Stimulated activated memory B cell treated with anti-CD40 and anti-IgM and Interleukin-4, amounts not matched to agents 10 μg/mL and 1 μg/mL and 100 μg/mL, for 72 hours (primary cell): ENCODE measurements at regions not wholly inside any gene's neighbourhood (a gene's known extent, or its start where the extent isn't known, plus 50 kb on each side); places are given as distances from the start of the nearest gene placed in this dataset.

Experiments used
- ATAC-seq: fragments of 150-1000 bp; cut with Tn5 transposase; 2 replicates; pipeline ENCODE4 v1.10.0; 2021
- H3K27ac Mint-ChIP-seq: one replicate; pipeline ENCODE4 v1.8.0; 2022; ENCODE audit warnings: mild to moderate bottlenecking, mixed read lengths
- H3K27me3 Mint-ChIP-seq: one replicate; pipeline ENCODE4 v1.8.0; 2022; ENCODE audit warnings: mixed read lengths
- H3K36me3 Mint-ChIP-seq: one replicate; pipeline ENCODE4 v1.8.0; 2022; ENCODE audit warnings: mixed read lengths
- H3K4me1 Mint-ChIP-seq: one replicate; pipeline ENCODE4 v1.8.0; 2022; ENCODE audit warnings: mixed read lengths
- H3K4me3 Mint-ChIP-seq: one replicate; pipeline ENCODE4 v1.8.0; 2022; ENCODE audit warnings: mild to moderate bottlenecking, moderate library complexity, mixed read lengths
- H3K9me3 Mint-ChIP-seq: one replicate; pipeline ENCODE4 v1.8.0; 2022; ENCODE audit warnings: mixed read lengths

DNA sequence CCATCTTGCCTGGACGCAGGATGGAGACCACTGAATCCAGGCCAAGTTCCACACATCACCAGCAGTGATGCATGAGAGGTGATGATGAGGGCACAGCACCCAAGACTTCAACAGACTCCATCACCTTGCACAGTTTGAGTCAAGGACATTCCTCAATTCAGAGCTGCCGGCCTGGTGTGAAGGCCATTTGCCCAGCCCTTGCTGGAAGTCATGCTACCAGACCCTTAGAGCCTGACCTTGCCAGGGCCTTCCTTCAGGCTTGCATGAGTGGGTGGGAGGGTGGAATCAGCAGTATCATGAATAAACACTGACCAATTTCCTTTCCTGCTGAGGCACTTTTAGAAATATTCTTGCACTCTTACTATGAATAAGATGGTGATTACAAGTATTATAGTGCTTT lies 130.2 kb upstream of the SSTR4 start:
- Mint-ChIP-seq H3K9me3 (peaks cover 9% of the 10 kb centered on the region), H3K27me3 (no peaks in the 10 kb centered on the region), H3K27ac (no peak overlapping the region), H3K36me3 (no peaks in the 10 kb centered on the region), H3K4me1 (no peaks in the 10 kb centered on the region), H3K4me3 (no peak overlapping the region)
- no peak for ATAC-seq

- Mint-ChIP-seq H3K36me3 (no peaks in the 10 kb centered on the region), H3K4me3 (no peak overlapping the region), H3K27me3 (no peaks in the 10 kb centered on the region), H3K27ac (no peak overlapping the region), H3K4me1 (no peaks in the 10 kb centered on the region), H3K9me3 (peaks cover 9% of the 10 kb centered on the region)
- no peak for ATAC-seq
These were observed 129.5 kb upstream of the SSTR4 start for GRCh38 chr20:22905658-22906057.

- H3K9me3 Mint-ChIP-seq = no peaks in the 10 kb centered on the region
These were observed 126.7 kb upstream of the SSTR4 start for GRCh38 chr20:22908437-22908836.

DNA sequence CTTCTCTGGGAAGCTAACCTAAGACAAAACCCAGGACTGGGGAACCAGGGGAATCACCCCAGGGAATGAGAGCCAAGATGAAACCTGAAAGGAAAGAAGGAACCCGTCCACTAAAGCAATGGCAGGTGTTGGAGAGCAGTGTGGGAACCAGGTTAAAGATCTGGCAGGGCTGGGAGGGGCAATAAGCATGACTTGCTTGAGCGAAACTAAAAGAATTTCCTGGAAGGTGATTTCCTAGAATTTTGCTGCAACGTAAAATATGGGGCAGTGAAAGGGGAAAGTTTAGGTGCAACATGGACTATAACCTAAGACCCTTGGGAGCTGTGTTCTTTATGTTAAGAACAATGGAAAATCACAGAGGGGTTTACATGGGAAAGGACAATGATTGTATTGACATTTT lies 126.2 kb upstream of the SSTR4 start:
- Mint-ChIP-seq H3K27ac (no peak overlapping the region), H3K4me3 (no peak overlapping the region), H3K9me3 (peaks cover 3% of the 10 kb centered on the region), H3K4me1 (no peaks in the 10 kb centered on the region), H3K27me3 (no peaks in the 10 kb centered on the region), H3K36me3 (no peaks in the 10 kb centered on the region)
- no peak for ATAC-seq

More at GRCh38 chr20:22908437-22908836, 126.7 kb upstream of the SSTR4 start:
- Mint-ChIP-seq H3K36me3 (no peaks in the 10 kb centered on the region), H3K27ac (no peak overlapping the region), H3K4me1 (no peaks in the 10 kb centered on the region), H3K4me3 (no peak overlapping the region), H3K27me3 (no peaks in the 10 kb centered on the region)
- no peak for ATAC-seq

- Mint-ChIP-seq H3K4me1 (no peaks in the 10 kb centered on the region), H3K27me3 (no peaks in the 10 kb centered on the region), H3K9me3 (peaks cover 4% of the 10 kb centered on the region), H3K4me3 (no peak overlapping the region), H3K27ac (no peak overlapping the region), H3K36me3 (no peaks in the 10 kb centered on the region)
- ATAC-seq = no peak
These were observed 125.7 kb upstream of the SSTR4 start for GRCh38 chr20:22909436-22909835.

DNA sequence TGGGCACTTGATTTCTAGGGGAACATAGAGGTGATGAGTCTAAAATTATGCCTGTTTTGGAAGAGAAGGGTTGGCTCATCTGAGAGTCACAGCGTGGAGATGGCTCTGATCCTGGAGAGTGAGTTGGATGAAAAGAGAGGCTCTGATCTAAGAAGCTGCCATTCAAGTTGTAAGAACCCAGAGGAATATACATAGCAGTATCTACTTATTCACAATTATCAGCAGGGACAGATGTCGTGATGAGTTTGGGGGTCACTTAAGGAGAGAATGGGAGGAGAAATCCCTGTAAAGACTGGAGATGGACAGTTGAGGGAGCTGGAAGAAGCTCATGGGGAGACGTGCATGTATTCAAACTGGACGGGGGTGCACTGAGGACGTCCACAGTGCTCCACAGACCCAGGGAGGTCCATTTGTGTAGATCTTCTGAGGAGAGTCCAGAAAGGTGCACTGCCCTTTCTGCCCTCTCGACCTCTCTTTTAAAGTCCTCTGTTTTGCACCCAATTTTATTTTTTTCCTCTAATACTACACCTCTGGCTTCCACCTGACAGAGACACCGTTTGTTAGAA lies 124.7 kb upstream of the SSTR4 start:
- H3K4me3 Mint-ChIP-seq = no peak overlapping the region
- H3K27me3 Mint-ChIP-seq = no peaks in the 10 kb centered on the region
- ATAC-seq = no peak
- no peak overlapping the region for H3K27ac Mint-ChIP-seq
- H3K36me3 Mint-ChIP-seq = no peaks in the 10 kb centered on the region
- no peaks in the 10 kb centered on the region for H3K4me1 Mint-ChIP-seq
- H3K9me3 Mint-ChIP-seq = peaks cover 4% of the 10 kb centered on the region

- Mint-ChIP-seq H3K36me3 (no peaks in the 10 kb centered on the region), H3K27me3 (no peaks in the 10 kb centered on the region), H3K4me3 (no peak overlapping the region), H3K4me1 (no peaks in the 10 kb centered on the region), H3K27ac (no peak overlapping the region), H3K9me3 (peaks cover 4% of the 10 kb centered on the region)
- no peak for ATAC-seq
These were observed 120.8 kb upstream of the SSTR4 start for GRCh38 chr20:22914291-22914690.

- Mint-ChIP-seq H3K9me3 (peaks cover 4% of the 10 kb centered on the region), H3K4me3 (no peak overlapping the region), H3K27me3 (no peaks in the 10 kb centered on the region), H3K36me3 (no peaks in the 10 kb centered on the region), H3K4me1 (no peaks in the 10 kb centered on the region), H3K27ac (no peak overlapping the region)
- ATAC-seq = no peak
These were observed 119.6 kb upstream of the SSTR4 start for GRCh38 chr20:22915512-22915911.

GRCh38 chr20:22916021-22916842 lies 118.9 kb upstream of the SSTR4 start:
- no peaks in the 10 kb centered on the region for H3K27me3 Mint-ChIP-seq
- no peaks in the 10 kb centered on the region for H3K36me3 Mint-ChIP-seq
- H3K4me3 Mint-ChIP-seq = no peak overlapping the region
- no peak for ATAC-seq
- peaks cover 4% of the 10 kb centered on the region for H3K9me3 Mint-ChIP-seq
- no peaks in the 10 kb centered on the region for H3K4me1 Mint-ChIP-seq
- H3K27ac Mint-ChIP-seq = no peak overlapping the region

GRCh38 chr20:22918286-22918983 lies 116.7 kb upstream of the SSTR4 start:
- Mint-ChIP-seq H3K9me3 (peaks cover 4% of the 10 kb centered on the region), H3K4me1 (no peaks in the 10 kb centered on the region), H3K27ac (no peak overlapping the region), H3K27me3 (no peaks in the 10 kb centered on the region), H3K36me3 (no peaks in the 10 kb centered on the region), H3K4me3 (no peak overlapping the region)
- ATAC-seq = no peak

- peaks cover 4% of the 10 kb centered on the region for H3K9me3 Mint-ChIP-seq
- no peak overlapping the region for H3K4me3 Mint-ChIP-seq
- ATAC-seq = no peak
- H3K36me3 Mint-ChIP-seq = no peaks in the 10 kb centered on the region
- H3K27me3 Mint-ChIP-seq = no peaks in the 10 kb centered on the region
- H3K4me1 Mint-ChIP-seq = no peaks in the 10 kb centered on the region
- no peak overlapping the region for H3K27ac Mint-ChIP-seq
These were observed 114.2 kb upstream of the SSTR4 start for GRCh38 chr20:22920898-22921297.

DNA sequence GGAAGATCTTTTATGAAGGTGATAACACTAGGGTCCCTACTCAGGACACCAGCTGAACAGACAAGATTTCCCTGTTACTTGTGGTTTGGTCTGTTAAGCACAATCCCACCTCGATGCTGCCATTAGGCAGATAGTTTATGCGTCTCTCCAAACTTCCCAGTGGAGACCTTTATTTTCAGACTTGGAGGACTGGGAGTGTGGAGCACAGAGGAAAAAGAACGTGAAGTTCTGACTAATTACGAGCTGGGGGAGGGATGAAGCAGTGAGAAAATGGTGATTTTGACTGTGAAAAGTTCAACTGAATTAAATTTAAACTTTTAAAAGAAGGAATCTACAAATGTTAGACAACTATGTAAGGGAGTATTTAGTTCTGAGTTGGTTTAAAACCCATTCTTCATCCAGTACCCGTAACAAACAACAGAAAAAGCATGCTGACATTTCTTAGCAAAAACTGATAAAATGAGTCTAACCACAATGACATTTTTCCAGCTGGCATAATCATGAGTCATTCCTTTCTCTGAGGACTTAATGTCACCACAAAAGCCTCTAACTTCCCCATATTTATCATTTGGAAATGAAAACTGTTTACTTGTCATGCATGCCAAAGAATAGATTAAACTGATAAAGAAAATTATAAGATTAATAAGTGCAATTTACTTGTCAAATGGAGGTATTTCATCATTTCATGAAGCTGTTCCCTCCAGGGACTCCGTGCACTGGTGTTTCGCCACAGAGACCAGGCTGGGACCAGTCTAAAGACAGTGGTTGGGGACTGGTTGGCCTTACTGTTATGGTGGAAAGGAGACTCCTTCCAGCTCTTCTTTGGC lies 113.3 kb upstream of the SSTR4 start:
- Mint-ChIP-seq H3K4me3 (no peak overlapping the region), H3K27me3 (no peaks in the 10 kb centered on the region), H3K4me1 (no peaks in the 10 kb centered on the region), H3K9me3 (peaks cover 4% of the 10 kb centered on the region), H3K27ac (no peak overlapping the region), H3K36me3 (no peaks in the 10 kb centered on the region)
- no peak for ATAC-seq

DNA sequence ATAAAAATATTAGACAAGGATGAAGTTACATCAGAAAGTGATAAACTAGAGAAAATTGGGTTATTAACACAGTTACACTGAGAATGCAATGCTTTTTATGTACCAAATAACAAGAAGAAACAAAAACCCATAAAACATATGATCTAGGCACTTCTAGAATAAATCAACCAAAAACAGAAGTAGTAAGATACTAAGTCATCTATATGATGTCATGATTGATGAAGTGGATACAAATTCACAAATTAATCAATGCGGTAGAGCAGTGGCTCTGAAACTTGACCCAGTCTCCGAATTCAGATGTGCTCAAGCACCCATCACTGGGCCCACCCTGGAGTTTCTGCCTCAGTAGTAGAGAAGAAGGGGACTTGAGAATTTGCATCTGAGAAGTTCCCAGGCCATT lies 112.1 kb upstream of the SSTR4 start:
- Mint-ChIP-seq H3K4me1 (no peaks in the 10 kb centered on the region), H3K27me3 (no peaks in the 10 kb centered on the region), H3K36me3 (no peaks in the 10 kb centered on the region), H3K27ac (no peak overlapping the region), H3K9me3 (peaks cover 4% of the 10 kb centered on the region), H3K4me3 (no peak overlapping the region)
- ATAC-seq = no peak

- no peak overlapping the region for H3K4me3 Mint-ChIP-seq
- H3K9me3 Mint-ChIP-seq = peaks cover 4% of the 10 kb centered on the region
- H3K36me3 Mint-ChIP-seq = no peaks in the 10 kb centered on the region
- no peak overlapping the region for H3K27ac Mint-ChIP-seq
- no peaks in the 10 kb centered on the region for H3K4me1 Mint-ChIP-seq
- H3K27me3 Mint-ChIP-seq = no peaks in the 10 kb centered on the region
- ATAC-seq = no peak
These were observed 110.9 kb upstream of the SSTR4 start for GRCh38 chr20:22924046-22924737.
